ENCODE measurements at regions not wholly inside any gene's neighbourhood (a gene's known extent, or its start where the extent isn't known, plus 50 kb on each side); places are given as distances from the start of the nearest gene placed in this dataset.
"Not testable (repeated sequence)": the region's sequence is repeated elsewhere in the genome, so short reads cannot be mapped to it uniquely, and the experiment has no call there.

DNA sequence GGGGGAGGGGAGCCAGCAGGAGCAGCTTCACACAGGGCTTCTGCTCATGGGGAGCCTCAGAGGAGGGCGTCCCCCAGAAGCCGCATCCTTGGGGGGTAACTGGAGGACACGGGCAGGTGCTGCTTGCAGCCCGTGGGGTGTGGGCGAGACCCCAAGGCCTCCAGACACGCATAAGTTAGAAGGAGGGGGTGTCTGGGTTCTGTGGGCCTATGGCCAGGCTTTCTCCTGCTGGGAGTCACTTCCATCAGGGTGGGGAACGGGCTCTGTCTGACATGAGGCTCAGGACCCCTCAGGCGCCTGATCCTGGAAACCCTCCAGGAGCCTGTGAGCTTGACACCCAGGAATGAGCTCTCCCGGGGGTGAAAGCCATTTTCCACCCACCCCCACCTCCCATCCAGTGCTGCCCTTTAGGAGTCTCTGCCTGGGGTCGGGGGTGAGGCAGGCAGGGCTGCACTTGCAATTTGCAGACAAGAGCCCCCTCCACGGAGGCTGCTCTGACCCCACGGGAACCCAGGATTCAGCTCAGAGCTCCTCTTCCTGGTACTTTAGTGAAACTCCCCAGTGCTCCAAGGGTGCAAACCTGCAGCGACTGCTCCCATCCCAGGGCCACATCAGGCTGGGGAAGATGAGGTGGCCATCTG is 325.7 kb downstream of the ADGRD1 start:
- no peaks in the 10 kb centered on the region for H3K27me3 ChIP-seq (ENCODE audit: control insufficient read depth, insufficient read depth, low read length)
- H3K4me3 ChIP-seq (ENCODE audit: low read depth, low read length) = no peak overlapping the region
- ChIA-PET CTCF (no interaction called here), POLR2A (no interaction called here)
- H3K36me3 ChIP-seq (ENCODE audit: control insufficient read depth, insufficient read depth, low read length) = no peaks in the 10 kb centered on the region
- DNase-seq (ENCODE audit: low read depth) = no peak
- TF ChIP-seq, protein P1, sequence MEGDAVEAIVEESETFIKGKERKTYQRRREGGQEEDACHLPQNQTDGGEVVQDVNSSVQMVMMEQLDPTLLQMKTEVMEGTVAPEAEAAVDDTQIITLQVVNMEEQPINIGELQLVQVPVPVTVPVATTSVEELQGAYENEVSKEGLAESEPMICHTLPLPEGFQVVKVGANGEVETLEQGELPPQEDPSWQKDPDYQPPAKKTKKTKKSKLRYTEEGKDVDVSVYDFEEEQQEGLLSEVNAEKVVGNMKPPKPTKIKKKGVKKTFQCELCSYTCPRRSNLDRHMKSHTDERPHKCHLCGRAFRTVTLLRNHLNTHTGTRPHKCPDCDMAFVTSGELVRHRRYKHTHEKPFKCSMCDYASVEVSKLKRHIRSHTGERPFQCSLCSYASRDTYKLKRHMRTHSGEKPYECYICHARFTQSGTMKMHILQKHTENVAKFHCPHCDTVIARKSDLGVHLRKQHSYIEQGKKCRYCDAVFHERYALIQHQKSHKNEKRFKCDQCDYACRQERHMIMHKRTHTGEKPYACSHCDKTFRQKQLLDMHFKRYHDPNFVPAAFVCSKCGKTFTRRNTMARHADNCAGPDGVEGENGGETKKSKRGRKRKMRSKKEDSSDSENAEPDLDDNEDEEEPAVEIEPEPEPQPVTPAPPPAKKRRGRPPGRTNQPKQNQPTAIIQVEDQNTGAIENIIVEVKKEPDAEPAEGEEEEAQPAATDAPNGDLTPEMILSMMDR (IDR thresholded peaks at IDR 0.05; ENCODE audit: insufficient read depth, low read depth, low read length) = no peak

DNA sequence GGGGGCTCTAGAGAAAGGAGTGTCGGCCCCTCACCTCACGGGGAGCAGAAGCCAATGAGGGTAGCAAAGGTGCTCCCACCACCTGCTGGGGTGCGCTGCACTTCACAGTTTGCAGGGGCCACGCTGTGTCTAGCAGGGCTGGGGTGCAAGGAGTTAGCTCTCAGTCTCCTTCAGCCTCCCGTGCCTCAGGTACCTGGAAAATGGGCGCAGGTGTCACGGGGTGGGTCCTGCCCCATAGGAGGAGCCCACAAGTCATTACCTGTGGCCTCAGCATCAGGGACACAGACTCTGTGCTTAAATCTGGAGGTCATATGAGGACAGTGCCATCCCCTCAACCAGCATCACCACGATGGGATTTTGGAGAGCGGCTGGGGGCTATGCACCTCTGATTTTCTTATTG is 326.7 kb downstream of the ADGRD1 start:
- H3K4me3 ChIP-seq (ENCODE audit: low read depth, low read length) = no peak overlapping the region
- H3K36me3 ChIP-seq (ENCODE audit: control insufficient read depth, insufficient read depth, low read length) = no peaks in the 10 kb centered on the region
- TF ChIP-seq, protein P1 (IDR thresholded peaks at IDR 0.05; ENCODE audit: insufficient read depth, low read depth, low read length) = no peak
- H3K27me3 ChIP-seq (ENCODE audit: control insufficient read depth, insufficient read depth, low read length) = no peaks in the 10 kb centered on the region
- no peak for DNase-seq (ENCODE audit: low read depth)
- CTCF ChIA-PET = no interaction called here
- POLR2A ChIA-PET = no interaction called here

DNA sequence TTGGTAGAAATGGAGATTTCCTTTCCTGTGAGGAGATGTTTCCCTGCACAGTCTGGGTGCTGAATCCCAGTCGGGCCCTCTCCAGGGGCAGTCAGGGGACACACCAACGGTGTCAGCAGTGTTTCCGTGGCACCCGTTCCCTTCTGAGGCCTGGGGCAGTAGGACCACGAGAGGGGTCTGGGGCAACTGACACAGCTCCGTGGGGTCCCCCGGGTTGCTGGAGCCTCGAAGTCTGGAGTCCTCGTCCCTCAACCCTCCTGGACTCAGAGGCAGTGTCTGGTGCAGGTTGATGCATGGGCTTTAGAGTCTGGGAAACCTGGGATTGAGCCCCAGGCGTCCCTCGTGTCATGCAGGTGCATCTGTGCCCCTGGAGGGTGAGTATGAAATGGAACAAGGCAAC is 327.3 kb downstream of the ADGRD1 start:
- H3K36me3 ChIP-seq (ENCODE audit: control insufficient read depth, insufficient read depth, low read length) = no peaks in the 10 kb centered on the region
- ChIA-PET CTCF (no interaction called here), POLR2A (no interaction called here)
- DNase-seq (ENCODE audit: low read depth) = no peak
- H3K4me3 ChIP-seq (ENCODE audit: low read depth, low read length) = no peak overlapping the region
- TF ChIP-seq, protein P1 (IDR thresholded peaks at IDR 0.05; ENCODE audit: insufficient read depth, low read depth, low read length) = no peak
- H3K27me3 ChIP-seq (ENCODE audit: control insufficient read depth, insufficient read depth, low read length) = no peaks in the 10 kb centered on the region

GRCh38 chr12:131282292-131283080 is 328.8 kb downstream of the ADGRD1 start:
- POLR2A ChIA-PET = no interaction called here
- Histone ChIP-seq H3K36me3 (ENCODE audit: control insufficient read depth, insufficient read depth, low read length) (no peaks in the 10 kb centered on the region), H3K4me3 (ENCODE audit: low read depth, low read length) (no peak overlapping the region), H3K27me3 (ENCODE audit: control insufficient read depth, insufficient read depth, low read length) (no peaks in the 10 kb centered on the region)
- DNase-seq (ENCODE audit: low read depth) = no peak
- TF ChIP-seq, protein P1 (IDR thresholded peaks at IDR 0.05; ENCODE audit: insufficient read depth, low read depth, low read length) = no peak
- CTCF ChIA-PET = no interaction called here

- POLR2A ChIA-PET = no interaction called here
- TF ChIP-seq, protein P1 (IDR thresholded peaks at IDR 0.05; ENCODE audit: insufficient read depth, low read depth, low read length) = no peak
- H3K27me3 ChIP-seq (ENCODE audit: control insufficient read depth, insufficient read depth, low read length) = no peaks in the 10 kb centered on the region
- H3K36me3 ChIP-seq (ENCODE audit: control insufficient read depth, insufficient read depth, low read length) = no peaks in the 10 kb centered on the region
- CTCF ChIA-PET = no interaction called here
- DNase-seq (ENCODE audit: low read depth) = no peak
- no peak overlapping the region for H3K4me3 ChIP-seq (ENCODE audit: low read depth, low read length)
Observed at GRCh38 chr12:131283191-131283861, 329.6 kb downstream of the ADGRD1 start.

- CTCF ChIA-PET; H3K36me3 ChIP-seq (ENCODE audit: control insufficient read depth, insufficient read depth, low read length); POLR2A ChIA-PET; H3K27me3 ChIP-seq (ENCODE audit: control insufficient read depth, insufficient read depth, low read length); DNase-seq (ENCODE audit: low read depth); H3K4me3 ChIP-seq (ENCODE audit: low read depth, low read length): not testable (repeated sequence)
Observed at GRCh38 chr12:131283862-131284825, 330.4 kb downstream of the ADGRD1 start.
